ENCODE measurements at regions not wholly inside any gene's neighbourhood (a gene's known extent, or its start where the extent isn't known, plus 50 kb on each side); places are given as distances from the start of the nearest gene placed in this dataset.

GRCh38 chr11:28616160-28616965 is 508.2 kb downstream of the METTL15 start:
- Histone ChIP-seq H3K27me3 (ENCODE audit: insufficient read depth, low read depth, severe bottlenecking) (no peaks in the 10 kb centered on the region), H3K27ac (no peak overlapping the region), H3K4me3 (ENCODE audit: low read depth, low read length) (no peak overlapping the region), H3K36me3 (no peaks in the 10 kb centered on the region), H3K9me3 (ENCODE audit: severe bottlenecking) (no peaks in the 10 kb centered on the region)
- no peak for TF ChIP-seq CTCF (IDR thresholded peaks at IDR 0.05; ENCODE audit: low read depth, low read length)
- DNase-seq = no peak

- no peak for DNase-seq
- no peak overlapping the region for H3K4me3 ChIP-seq (ENCODE audit: low read depth, low read length)
- TF ChIP-seq CTCF (IDR thresholded peaks at IDR 0.05; ENCODE audit: low read depth, low read length) = no peak
- H3K27me3 ChIP-seq (ENCODE audit: insufficient read depth, low read depth, severe bottlenecking) = no peaks in the 10 kb centered on the region
- H3K27ac ChIP-seq = no peak overlapping the region
- no peaks in the 10 kb centered on the region for H3K9me3 ChIP-seq (ENCODE audit: severe bottlenecking)
- no peaks in the 10 kb centered on the region for H3K36me3 ChIP-seq
Measured at GRCh38 chr11:28615542-28615941, 507.4 kb downstream of the METTL15 start.

DNA sequence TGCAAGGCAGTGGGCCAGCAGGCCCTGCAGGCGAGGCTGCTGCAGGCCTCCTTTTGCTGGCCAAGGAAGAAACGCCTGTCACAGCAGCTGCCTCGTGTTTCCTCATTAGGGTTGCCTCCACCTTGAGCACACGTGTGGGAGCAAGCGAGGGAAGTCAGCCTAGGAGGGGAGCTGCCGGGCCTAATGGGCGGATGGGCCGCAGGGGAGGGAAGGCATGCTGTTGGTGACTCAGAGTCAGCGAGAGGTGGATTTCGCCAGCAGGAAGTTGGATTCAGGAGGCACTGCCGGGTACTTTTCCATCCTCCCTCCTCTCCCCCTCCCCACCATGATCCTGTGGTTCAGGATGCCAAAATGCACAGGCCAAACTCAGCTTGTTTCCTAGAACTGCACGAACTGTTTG is 498.7 kb downstream of the METTL15 start:
- no peak for DNase-seq
- no peaks in the 10 kb centered on the region for H3K9me3 ChIP-seq (ENCODE audit: severe bottlenecking)
- H3K4me3 ChIP-seq (ENCODE audit: low read depth, low read length) = no peak overlapping the region
- no peaks in the 10 kb centered on the region for H3K36me3 ChIP-seq
- no peak overlapping the region for H3K27ac ChIP-seq
- H3K27me3 ChIP-seq (ENCODE audit: insufficient read depth, low read depth, severe bottlenecking) = no peaks in the 10 kb centered on the region
- no peak for TF ChIP-seq CTCF (IDR thresholded peaks at IDR 0.05; ENCODE audit: low read depth, low read length)

GRCh38 chr11:28599656-28600055 is 491.5 kb downstream of the METTL15 start:
- Histone ChIP-seq H3K9me3 (ENCODE audit: severe bottlenecking) (no peaks in the 10 kb centered on the region), H3K27me3 (ENCODE audit: insufficient read depth, low read depth, severe bottlenecking) (no peaks in the 10 kb centered on the region), H3K36me3 (no peaks in the 10 kb centered on the region), H3K4me3 (ENCODE audit: low read depth, low read length) (no peak overlapping the region), H3K27ac (no peak overlapping the region)
- TF ChIP-seq CTCF (IDR thresholded peaks at IDR 0.05; ENCODE audit: low read depth, low read length) = no peak
- no peak for DNase-seq

DNA sequence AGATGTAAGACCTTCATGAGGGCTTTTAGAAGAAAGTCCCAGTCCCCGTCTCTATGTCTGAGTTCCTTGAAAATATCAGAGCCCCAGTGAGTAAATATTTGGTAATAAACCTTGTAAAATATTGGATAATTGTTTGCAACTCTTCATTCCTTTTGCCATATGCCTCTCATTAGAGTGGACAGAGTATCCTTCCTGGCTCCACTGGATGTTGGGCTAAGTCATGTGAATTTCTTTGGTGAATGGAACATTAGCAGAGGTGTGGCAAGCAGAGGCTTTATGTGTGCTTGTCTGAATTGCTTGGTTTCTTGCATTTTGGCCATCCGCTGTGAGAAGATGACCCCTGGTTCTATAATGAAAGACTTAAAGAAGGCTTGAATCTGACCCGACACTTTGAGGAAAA is 490.3 kb downstream of the METTL15 start:
- DNase-seq = no peak
- H3K36me3 ChIP-seq = no peaks in the 10 kb centered on the region
- H3K27ac ChIP-seq = no peak overlapping the region
- TF ChIP-seq CTCF (IDR thresholded peaks at IDR 0.05; ENCODE audit: low read depth, low read length) = no peak
- no peaks in the 10 kb centered on the region for H3K27me3 ChIP-seq (ENCODE audit: insufficient read depth, low read depth, severe bottlenecking)
- H3K4me3 ChIP-seq (ENCODE audit: low read depth, low read length) = no peak overlapping the region
- no peaks in the 10 kb centered on the region for H3K9me3 ChIP-seq (ENCODE audit: severe bottlenecking)

DNA sequence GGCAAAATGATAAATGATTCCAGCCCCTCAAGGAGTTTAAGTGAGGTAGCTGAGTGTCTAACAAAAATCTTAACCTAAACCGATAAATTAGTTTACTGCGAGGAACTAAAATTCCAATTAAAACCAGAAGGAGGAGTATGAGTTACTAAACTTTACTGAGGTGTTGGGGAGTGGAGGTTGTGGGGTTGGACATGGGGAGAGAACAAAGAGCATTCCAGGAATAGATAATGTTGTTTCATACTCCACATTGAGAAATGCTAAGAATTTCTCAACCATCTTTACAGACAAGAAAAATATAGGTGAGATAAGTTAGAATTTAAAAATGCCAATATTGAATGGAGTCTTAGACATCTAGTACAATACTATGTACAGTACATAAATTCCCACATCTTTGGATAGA is 488.6 kb downstream of the METTL15 start:
- Histone ChIP-seq H3K27me3 (ENCODE audit: insufficient read depth, low read depth, severe bottlenecking) (no peaks in the 10 kb centered on the region), H3K27ac (no peak overlapping the region), H3K4me3 (ENCODE audit: low read depth, low read length) (no peak overlapping the region), H3K36me3 (no peaks in the 10 kb centered on the region), H3K9me3 (ENCODE audit: severe bottlenecking) (no peaks in the 10 kb centered on the region)
- TF ChIP-seq CTCF (IDR thresholded peaks at IDR 0.05; ENCODE audit: low read depth, low read length) = no peak
- no peak for DNase-seq
